ENCODE measurements at regions not wholly inside any gene's neighbourhood (a gene's known extent, or its start where the extent isn't known, plus 50 kb on each side); places are given as distances from the start of the nearest gene placed in this dataset.

DNA sequence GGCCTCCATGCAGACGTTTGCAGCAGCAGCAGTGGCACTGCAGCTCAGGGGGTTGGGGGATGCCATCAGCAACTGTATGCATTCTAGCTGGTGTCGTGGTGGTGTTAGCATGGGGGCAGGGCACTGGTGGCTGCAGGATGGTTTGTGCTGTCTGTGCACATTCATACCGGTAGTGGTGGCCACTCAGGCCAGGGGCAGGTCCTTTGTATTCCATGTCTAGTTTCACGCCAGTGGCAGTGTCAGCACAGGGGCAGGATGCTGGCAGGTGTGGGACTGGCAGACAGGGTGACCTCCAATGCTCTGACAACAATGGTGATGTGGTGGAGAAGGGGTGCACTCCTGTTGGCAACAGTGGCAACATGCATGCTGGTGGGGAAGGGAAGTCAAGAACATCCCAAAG, 194.2 kb upstream of the LRRC7 start:
- TF ChIP-seq, protein P1, sequence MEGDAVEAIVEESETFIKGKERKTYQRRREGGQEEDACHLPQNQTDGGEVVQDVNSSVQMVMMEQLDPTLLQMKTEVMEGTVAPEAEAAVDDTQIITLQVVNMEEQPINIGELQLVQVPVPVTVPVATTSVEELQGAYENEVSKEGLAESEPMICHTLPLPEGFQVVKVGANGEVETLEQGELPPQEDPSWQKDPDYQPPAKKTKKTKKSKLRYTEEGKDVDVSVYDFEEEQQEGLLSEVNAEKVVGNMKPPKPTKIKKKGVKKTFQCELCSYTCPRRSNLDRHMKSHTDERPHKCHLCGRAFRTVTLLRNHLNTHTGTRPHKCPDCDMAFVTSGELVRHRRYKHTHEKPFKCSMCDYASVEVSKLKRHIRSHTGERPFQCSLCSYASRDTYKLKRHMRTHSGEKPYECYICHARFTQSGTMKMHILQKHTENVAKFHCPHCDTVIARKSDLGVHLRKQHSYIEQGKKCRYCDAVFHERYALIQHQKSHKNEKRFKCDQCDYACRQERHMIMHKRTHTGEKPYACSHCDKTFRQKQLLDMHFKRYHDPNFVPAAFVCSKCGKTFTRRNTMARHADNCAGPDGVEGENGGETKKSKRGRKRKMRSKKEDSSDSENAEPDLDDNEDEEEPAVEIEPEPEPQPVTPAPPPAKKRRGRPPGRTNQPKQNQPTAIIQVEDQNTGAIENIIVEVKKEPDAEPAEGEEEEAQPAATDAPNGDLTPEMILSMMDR (IDR thresholded peaks at IDR 0.05; ENCODE audit: low read length) = no peak
- TF ChIP-seq EZH2 (IDR thresholded peaks at IDR 0.05; ENCODE audit: borderline replicate concordance, low read length) = no peak
